DOHH2 (cell line): ENCODE measurements at regions not wholly inside any gene's neighbourhood (a gene's known extent, or its start where the extent isn't known, plus 50 kb on each side); places are given as distances from the start of the nearest gene placed in this dataset.

ENCODE experiments used
- H3F3A ChIP-seq: fragments of 200-600 bp; sonication (generic), shearing (Covaris generic); 2 replicates; pipeline ENCODE4 v1.6.0; 2016; ENCODE audit warnings: antibody characterized with exemption, mild to moderate bottlenecking; ENCODE audit not compliant: control insufficient read depth, insufficient read depth
- H3K27ac ChIP-seq: fragments of 200-600 bp; sonication (generic); 2 replicates; pipeline ENCODE4 v1.5.1; 2014; ENCODE audit warnings: low read depth, mild to moderate bottlenecking, low read length, moderate library complexity
- H3K27me3 ChIP-seq: fragments of 200-600 bp; sonication (generic); 2 replicates; pipeline ENCODE4 v1.6.1; 2014; ENCODE audit warnings: mild to moderate bottlenecking, low read length, mixed read lengths; ENCODE audit not compliant: control insufficient read depth
- H3K36me3 ChIP-seq: fragments of 200-600 bp; sonication (generic); 2 replicates; pipeline ENCODE4 v1.6.1; 2014; ENCODE audit warnings: mild to moderate bottlenecking, low read length, moderate library complexity, mixed read lengths; ENCODE audit not compliant: control insufficient read depth
- H3K4me1 ChIP-seq: fragments of 200-600 bp; sonication (generic); 2 replicates; pipeline ENCODE4 v1.6.1; 2014; ENCODE audit warnings: mild to moderate bottlenecking, low read length, mixed read lengths; ENCODE audit not compliant: control insufficient read depth
- H3K4me2 ChIP-seq: fragments of 200-600 bp; sonication (generic); 2 replicates; pipeline ENCODE4 v1.6.0; 2014; ENCODE audit warnings: mild to moderate bottlenecking, low read length, moderate library complexity
- H3K4me3 ChIP-seq: fragments of 200-600 bp; sonication (generic); 2 replicates; pipeline ENCODE4 v1.5.1; 2014; ENCODE audit warnings: mild to moderate bottlenecking, low read length, mixed read lengths
- H3K79me2 ChIP-seq: fragments of 200-600 bp; sonication (generic); 2 replicates; pipeline ENCODE4 v1.6.1; 2014; ENCODE audit warnings: mild to moderate bottlenecking, low read length, mixed read lengths; ENCODE audit not compliant: control insufficient read depth
- H3K9me2 ChIP-seq: fragments of 200-600 bp; sonication (generic); replicated peaks from 2 replicates; pipeline ENCODE4 v1.6.1; 2014; ENCODE audit warnings: mild to moderate bottlenecking, low read length, mixed read lengths; ENCODE audit not compliant: control insufficient read depth
- H3K9me3 ChIP-seq: fragments of 200-600 bp; sonication (generic); 2 replicates; pipeline ENCODE4 v1.6.1; 2014; ENCODE audit warnings: antibody characterized with exemption, low read length, mixed read lengths; ENCODE audit not compliant: control insufficient read depth, insufficient read depth
- H4K20me1 ChIP-seq: fragments of 200-600 bp; sonication (generic); 2 replicates; pipeline ENCODE4 v1.6.0; 2014; ENCODE audit warnings: low read depth, mild to moderate bottlenecking, antibody characterized with exemption, low read length, moderate library complexity; ENCODE audit not compliant: control insufficient read depth, insufficient read depth
- CTCF ChIP-seq: fragments of 200-600 bp; sonication (generic); IDR thresholded peaks from one replicate; pipeline ENCODE4 v1.5.1; 2014; ENCODE audit warnings: antibody characterized with exemption, mild to moderate bottlenecking, low read depth, low read length; ENCODE audit not compliant: poor library complexity, severe bottlenecking
- EZH2phosphoT487 ChIP-seq: fragments of 200-600 bp; sonication (generic); IDR thresholded peaks from 2 replicates; pipeline ENCODE4 v1.6.1; 2017; ENCODE audit warnings: borderline replicate concordance, mild to moderate bottlenecking, antibody characterized with exemption, low read length, moderate library complexity, mixed read lengths

DNA sequence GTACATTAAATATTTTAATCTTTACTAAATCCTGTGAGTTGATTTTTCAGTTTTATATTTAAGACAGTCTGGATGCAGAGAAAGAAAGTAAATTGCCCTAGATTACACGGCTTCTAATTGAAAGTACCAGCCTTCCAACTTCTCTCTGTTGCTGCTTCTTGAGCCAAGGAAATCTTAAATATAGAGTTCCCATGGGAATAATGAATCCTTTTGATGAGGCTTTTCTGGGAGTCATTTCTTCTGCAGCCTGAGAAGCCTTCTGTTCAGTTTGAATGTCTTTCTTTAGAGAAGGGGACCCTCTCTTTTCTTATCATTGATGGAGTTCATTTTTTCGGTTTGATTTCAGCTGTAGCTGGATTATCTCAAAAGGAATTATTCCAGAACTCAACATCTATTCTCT is 317.3 kb upstream of the PTPRD start:
- H3K27me3 ChIP-seq: no peaks in the 10 kb centered on the region
- no peaks in the 10 kb centered on the region for H4K20me1 ChIP-seq
- no peak overlapping the region for H3K4me2 ChIP-seq
- H3K4me1 ChIP-seq: no peaks in the 10 kb centered on the region
- no peak overlapping the region for H3K27ac ChIP-seq
- no peaks in the 10 kb centered on the region for H3K9me3 ChIP-seq
- H3K9me2 ChIP-seq: no peaks in the 10 kb centered on the region
- TF ChIP-seq CTCF (no peak), EZH2phosphoT487 (no peak)
- no peaks in the 10 kb centered on the region for H3K79me2 ChIP-seq
- no peak overlapping the region for H3K4me3 ChIP-seq
- no peaks in the 10 kb centered on the region for H3F3A ChIP-seq
- no peaks in the 10 kb centered on the region for H3K36me3 ChIP-seq

DNA sequence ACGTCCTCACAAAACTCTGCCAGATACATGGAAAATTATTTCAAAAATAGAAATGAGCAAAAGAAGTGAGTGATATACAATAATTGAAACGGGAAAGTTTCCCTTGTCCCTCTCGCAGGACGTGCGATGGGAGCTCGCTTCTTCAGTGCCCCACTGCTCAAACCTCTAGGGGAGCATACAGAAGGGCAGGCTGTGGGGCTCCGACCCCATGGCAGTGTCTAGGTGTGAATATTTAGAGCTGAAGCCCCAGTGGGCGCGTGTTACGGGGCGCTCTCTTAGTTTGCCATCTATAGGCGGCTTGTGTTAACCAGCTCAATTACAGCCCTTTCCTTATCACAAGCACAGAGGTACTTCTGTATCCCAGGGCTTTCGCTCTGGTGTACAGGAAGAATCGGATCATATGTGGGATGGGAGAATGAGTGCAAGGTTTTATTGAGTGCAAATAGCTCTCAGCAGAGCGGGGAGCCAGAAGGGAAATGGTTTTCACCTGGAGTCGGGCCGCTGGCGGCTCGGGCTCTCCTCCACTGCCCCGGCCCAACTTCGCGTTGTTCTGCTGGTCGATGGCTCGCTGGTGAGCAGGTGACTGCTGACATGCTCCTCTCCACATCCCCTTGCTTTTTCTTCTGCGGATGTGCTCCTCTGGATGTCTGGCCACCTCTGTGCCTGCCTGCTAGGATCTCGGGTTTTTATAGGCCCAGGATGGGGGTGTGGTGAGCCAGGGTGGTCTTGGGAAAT is 334.0 kb upstream of the PTPRD start:
- TF ChIP-seq EZH2phosphoT487: no peak
- TF ChIP-seq CTCF: no peak
- no peak overlapping the region for H3K4me2 ChIP-seq
- no peak overlapping the region for H3K27ac ChIP-seq
- H3K79me2 ChIP-seq: no peaks in the 10 kb centered on the region
- no peaks in the 10 kb centered on the region for H3K4me1 ChIP-seq
- H3F3A ChIP-seq: no peaks in the 10 kb centered on the region
- no peaks in the 10 kb centered on the region for H3K9me3 ChIP-seq
- H3K4me3 ChIP-seq: no peak overlapping the region
- no peaks in the 10 kb centered on the region for H3K27me3 ChIP-seq
- H3K9me2 ChIP-seq: no peaks in the 10 kb centered on the region
- no peaks in the 10 kb centered on the region for H3K36me3 ChIP-seq
- H4K20me1 ChIP-seq: no peaks in the 10 kb centered on the region

DNA sequence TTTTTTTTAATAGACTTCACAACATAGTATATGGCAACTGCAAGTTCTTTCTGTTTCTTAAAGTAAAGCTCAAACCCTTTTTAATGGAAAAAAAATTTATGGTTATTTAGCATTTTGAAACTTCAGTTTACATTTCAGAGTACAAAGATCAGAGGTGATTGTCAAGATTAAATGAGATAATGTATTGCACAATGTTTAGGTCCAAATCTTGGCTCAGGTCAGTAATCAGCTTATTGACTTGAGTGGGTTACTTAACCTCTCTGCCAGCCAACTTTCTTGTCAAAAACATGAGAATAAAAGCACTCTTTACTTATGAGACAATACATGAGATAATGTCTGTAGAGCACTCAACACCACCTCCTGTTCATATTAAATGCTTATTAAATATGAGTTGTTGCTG is 345.1 kb upstream of the PTPRD start:
- no peaks in the 10 kb centered on the region for H3K9me3 ChIP-seq
- H3K4me2 ChIP-seq: no peak overlapping the region
- no peaks in the 10 kb centered on the region for H3K79me2 ChIP-seq
- H3K27ac ChIP-seq: no peak overlapping the region
- no peak overlapping the region for H3K4me3 ChIP-seq
- no peaks in the 10 kb centered on the region for H3K36me3 ChIP-seq
- H4K20me1 ChIP-seq: no peaks in the 10 kb centered on the region
- no peaks in the 10 kb centered on the region for H3F3A ChIP-seq
- H3K9me2 ChIP-seq: no peaks in the 10 kb centered on the region
- no peaks in the 10 kb centered on the region for H3K27me3 ChIP-seq
- H3K4me1 ChIP-seq: no peaks in the 10 kb centered on the region
- TF ChIP-seq CTCF (no peak), EZH2phosphoT487 (no peak)
